PC-3 (cell line): ENCODE measurements at regions not wholly inside any gene's neighbourhood (a gene's known extent, or its start where the extent isn't known, plus 50 kb on each side); places are given as distances from the start of the nearest gene placed in this dataset.

Experiments
- ATAC-seq: fragments of 200-7000 bp; cut with Tn5 transposase; 2 replicates; pipeline ENCODE4 v1.9.1; 2020; ENCODE audit warnings: mild to moderate bottlenecking, moderate library complexity
- BruUV-seq: library from RNA; stranded (reverse); fragments of 400-500 nt; replicated peaks from 2 replicates; lab custom pipeline; 2021; lab: Mats Ljungman, UMichigan
- CTCF ChIA-PET: fragments of 300-600 bp; sonication (Branson Sonifier 250); formaldehyde crosslinking; loops from one replicate; lab custom pipeline; 2022; ENCODE audit warnings: antibody characterized with exemption; lab: Charles Lee
- POLR2A ChIA-PET: fragments of 300-600 bp; sonication (Branson Sonifier 250); formaldehyde crosslinking; loops from one replicate; lab custom pipeline; 2022; ENCODE audit warnings: antibody characterized with exemption; ENCODE audit not compliant: unreplicated experiment; lab: Charles Lee
- DNase-seq: peaks from one replicate; pipeline ENCODE4 v3.0.0-alpha.2; 2015
- H2AFZ ChIP-seq: fragments of 300-600 bp; sonication (generic); 2 replicates; pipeline ENCODE4 v1.6.0; 2016; ENCODE audit warnings: antibody characterized with exemption, low read length
- H3F3A ChIP-seq: fragments of 300-600 bp; sonication (generic); one replicate; pipeline ENCODE4 v1.6.0; 2017; ENCODE audit warnings: antibody characterized with exemption, low read length, control low read depth, mild to moderate bottlenecking; ENCODE audit not compliant: unreplicated experiment
- H3K27ac ChIP-seq: fragments of 300-600 bp; sonication (generic); 2 replicates; pipeline ENCODE4 v1.5.1; 2016; ENCODE audit warnings: mild to moderate bottlenecking, low read length
- H3K27me3 ChIP-seq: fragments of 300-600 bp; sonication (generic); 2 replicates; pipeline ENCODE4 v1.6.1; 2016; ENCODE audit warnings: low read length, mixed read lengths
- H3K36me3 ChIP-seq: fragments of 300-600 bp; sonication (generic); 2 replicates; pipeline ENCODE4 v1.6.1; 2016; ENCODE audit warnings: low read depth, mixed run types, low read length, mixed read lengths
- H3K4me1 ChIP-seq: fragments of 300-600 bp; sonication (generic); 2 replicates; pipeline ENCODE4 v1.5.1; 2016; ENCODE audit warnings: low read length; ENCODE audit not compliant: insufficient read depth
- H3K4me2 ChIP-seq: fragments of 300-600 bp; sonication (generic); 2 replicates; pipeline ENCODE4 v1.6.0; 2016; ENCODE audit warnings: low read length
- H3K4me3 ChIP-seq: fragments of 300-600 bp; sonication (generic); 2 replicates; pipeline ENCODE4 v1.5.1; 2016; ENCODE audit warnings: mild to moderate bottlenecking, low read length, mixed read lengths
- H3K79me2 ChIP-seq: fragments of 300-600 bp; sonication (generic); 2 replicates; pipeline ENCODE4 v1.6.1; 2017; ENCODE audit warnings: low read length, mixed read lengths
- H3K9ac ChIP-seq: fragments of 300-600 bp; sonication (generic); 2 replicates; pipeline ENCODE4 v1.6.0; 2016; ENCODE audit warnings: mild to moderate bottlenecking, low read length
- H3K9me2 ChIP-seq: fragments of 300-600 bp; sonication (generic); replicated peaks from 2 replicates; pipeline ENCODE4 v1.6.1; 2016; ENCODE audit warnings: mixed run types, low read length, mixed read lengths
- H3K9me3 ChIP-seq: fragments of 300-600 bp; sonication (generic); 2 replicates; pipeline ENCODE4 v1.6.1; 2016; ENCODE audit warnings: low read length, mixed read lengths
- H4K20me1 ChIP-seq: fragments of 300-600 bp; sonication (generic); 2 replicates; pipeline ENCODE4 v1.6.1; 2016; ENCODE audit warnings: low read length, mixed read lengths
- EZH2 ChIP-seq: fragments of 300-600 bp; sonication (generic); IDR thresholded peaks from one replicate; pipeline ENCODE4 v1.6.1; 2017; ENCODE audit warnings: antibody characterized with exemption, mild to moderate bottlenecking, low read length; ENCODE audit not compliant: unreplicated experiment
- EZH2phosphoT487 ChIP-seq: fragments of 300-600 bp; sonication (generic); IDR thresholded peaks from 2 replicates; pipeline ENCODE4 v1.6.1; 2018; ENCODE audit warnings: mild to moderate bottlenecking, antibody characterized with exemption, low read length, borderline replicate concordance
- intact Hi-C: fragments of 100-400 bp; cut with micrococcal nuclease; formaldehyde crosslinking; loops from 2 replicates; pipeline ENCODE4 v1.9.0; 2023
- TF ChIP-seq, protein P1 (sequence below): fragments of 300-600 bp; sonication (generic); conservative IDR thresholded peaks from 2 replicates; pipeline ENCODE4 v1.5.1; 2017; ENCODE audit warnings: antibody characterized with exemption, low read depth, mild to moderate bottlenecking, low read length

- no TSS peak for BruUV-seq
- CTCF ChIA-PET, result no interaction called here
- POLR2A ChIA-PET, result no interaction called here
Observed at GRCh38 chr3:188058569-188059184, 95.3 kb upstream of the LPP start.

DNA sequence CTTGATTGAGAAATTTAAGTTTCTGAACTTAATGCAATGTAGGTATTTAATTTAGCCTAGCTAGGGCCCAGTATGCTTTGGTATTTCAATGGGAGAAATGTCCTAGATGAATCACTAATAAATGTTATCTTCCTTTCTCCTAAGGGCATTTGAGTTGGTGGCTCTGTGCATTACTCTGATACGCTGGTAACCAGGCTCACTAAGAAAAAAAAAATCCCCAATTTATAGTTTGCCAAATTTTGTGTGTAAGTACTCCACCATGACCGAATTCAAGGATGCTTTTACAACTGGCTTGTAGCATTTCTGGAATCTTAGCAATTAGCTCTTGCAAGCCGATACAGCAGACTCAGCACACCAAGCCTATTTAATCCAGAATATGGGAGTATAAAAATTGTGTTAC lies 94.6 kb upstream of the LPP start:
- Histone ChIP-seq H2AFZ (no peak overlapping the region), H3K36me3 (no peaks in the 10 kb centered on the region), H4K20me1 (no peaks in the 10 kb centered on the region), H3K79me2 (no peaks in the 10 kb centered on the region), H3F3A (no peaks in the 10 kb centered on the region), H3K9me3 (no peaks in the 10 kb centered on the region), H3K4me1 (peaks cover 21% of the 10 kb centered on the region), H3K4me3 (no peak overlapping the region), H3K4me2 (no peak overlapping the region), H3K9ac (no peak overlapping the region), H3K27me3 (no peaks in the 10 kb centered on the region), H3K27ac (no peak overlapping the region), H3K9me2 (no peaks in the 10 kb centered on the region)
- no peak for DNase-seq
- intact Hi-C loops, result no loop called here
- no TSS peak for BruUV-seq
- POLR2A ChIA-PET, result interaction anchor here (0.6 kb wide), 1 partner anchor 101 kb away, joined by 4 read pairs; no protein-coding TSS in a partner anchor
- CTCF ChIA-PET, result no interaction called here
- no peak for ATAC-seq
- TF ChIP-seq EZH2 (no peak), EZH2phosphoT487 (no peak)
- TF ChIP-seq, protein P1, sequence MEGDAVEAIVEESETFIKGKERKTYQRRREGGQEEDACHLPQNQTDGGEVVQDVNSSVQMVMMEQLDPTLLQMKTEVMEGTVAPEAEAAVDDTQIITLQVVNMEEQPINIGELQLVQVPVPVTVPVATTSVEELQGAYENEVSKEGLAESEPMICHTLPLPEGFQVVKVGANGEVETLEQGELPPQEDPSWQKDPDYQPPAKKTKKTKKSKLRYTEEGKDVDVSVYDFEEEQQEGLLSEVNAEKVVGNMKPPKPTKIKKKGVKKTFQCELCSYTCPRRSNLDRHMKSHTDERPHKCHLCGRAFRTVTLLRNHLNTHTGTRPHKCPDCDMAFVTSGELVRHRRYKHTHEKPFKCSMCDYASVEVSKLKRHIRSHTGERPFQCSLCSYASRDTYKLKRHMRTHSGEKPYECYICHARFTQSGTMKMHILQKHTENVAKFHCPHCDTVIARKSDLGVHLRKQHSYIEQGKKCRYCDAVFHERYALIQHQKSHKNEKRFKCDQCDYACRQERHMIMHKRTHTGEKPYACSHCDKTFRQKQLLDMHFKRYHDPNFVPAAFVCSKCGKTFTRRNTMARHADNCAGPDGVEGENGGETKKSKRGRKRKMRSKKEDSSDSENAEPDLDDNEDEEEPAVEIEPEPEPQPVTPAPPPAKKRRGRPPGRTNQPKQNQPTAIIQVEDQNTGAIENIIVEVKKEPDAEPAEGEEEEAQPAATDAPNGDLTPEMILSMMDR, result no peak

More at GRCh38 chr3:188058569-188059184, 95.3 kb upstream of the LPP start:
- Histone ChIP-seq H4K20me1 (no peaks in the 10 kb centered on the region), H3K9me2 (no peaks in the 10 kb centered on the region), H3K9me3 (no peaks in the 10 kb centered on the region), H3K4me3 (no peak overlapping the region), H3K4me2 (no peak overlapping the region), H3K36me3 (no peaks in the 10 kb centered on the region), H3K9ac (no peak overlapping the region), H3K27me3 (no peaks in the 10 kb centered on the region), H3F3A (no peaks in the 10 kb centered on the region), H3K4me1 (peaks cover 21% of the 10 kb centered on the region), H3K27ac (no peak overlapping the region), H3K79me2 (no peaks in the 10 kb centered on the region), H2AFZ (no peak overlapping the region)
- intact Hi-C loops, result no loop called here
- no peak for TF ChIP-seq EZH2phosphoT487
- no peak for TF ChIP-seq EZH2
- TF ChIP-seq, protein P1, result no peak
- DNase-seq (no peak), ATAC-seq (no peak)

- no peaks in the 10 kb centered on the region for H3K79me2 ChIP-seq
- no peak overlapping the region for H3K9ac ChIP-seq
- H3K27ac ChIP-seq, result no peak overlapping the region
- intact Hi-C loops, result no loop called here
- no peaks in the 10 kb centered on the region for H4K20me1 ChIP-seq
- POLR2A ChIA-PET, result no interaction called here
- H2AFZ ChIP-seq, result no peak overlapping the region
- BruUV-seq, result no TSS peak
- ATAC-seq, result no peak
- no peaks in the 10 kb centered on the region for H3F3A ChIP-seq
- H3K36me3 ChIP-seq, result no peaks in the 10 kb centered on the region
- peaks cover 21% of the 10 kb centered on the region for H3K4me1 ChIP-seq
- no peak for DNase-seq
- H3K4me3 ChIP-seq, result no peak overlapping the region
- TF ChIP-seq EZH2phosphoT487, result no peak
- no peak for TF ChIP-seq EZH2
- TF ChIP-seq, protein P1, result no peak
- no peaks in the 10 kb centered on the region for H3K27me3 ChIP-seq
- H3K4me2 ChIP-seq, result no peak overlapping the region
- no peaks in the 10 kb centered on the region for H3K9me3 ChIP-seq
- CTCF ChIA-PET, result no interaction called here
- H3K9me2 ChIP-seq, result no peaks in the 10 kb centered on the region
Observed at GRCh38 chr3:188060264-188060835, 93.6 kb upstream of the LPP start.
